Tibial artery (tissue), 4 donors: ENCODE measurements at regions not wholly inside any gene's neighbourhood (a gene's known extent, or its start where the extent isn't known, plus 50 kb on each side); places are given as distances from the start of the nearest gene placed in this dataset.

Experiments used
- DNase-seq, 2 donors: peaks; one replicate each; pipeline ENCODE4 v3.0.0-alpha.2; 2019
- H3K27ac ChIP-seq, 2 donors: fragments of 200-600 bp; sonication (generic) in 1 of 2; 1 replicate in 1 of 2; 2 replicates in 1 of 2; pipeline ENCODE4 v1.5.1; 2018 to 2019; ENCODE audit warnings: mild to moderate bottlenecking in 1 of 2
- H3K27me3 ChIP-seq, 2 donors: fragments of 200-600 bp; sonication (generic) in 1 of 2; one replicate each; pipeline versions ENCODE4 v1.5.1 to v1.6.0; 2016 to 2019
- H3K36me3 ChIP-seq, 3 donors: fragments of 200-600 bp; sonication (generic) in 2 of 3; one replicate each; pipeline ENCODE4 v1.5.1; 2016 to 2019; ENCODE audit warnings: mild to moderate bottlenecking in 2 of 3
- H3K4me1 ChIP-seq, 4 donors: fragments of 200-600 bp; sonication (generic) in 2 of 4; 1 replicate in 3 of 4; 2 replicates in 1 of 4; pipeline ENCODE4 v1.5.1; 2016 to 2019
- H3K4me3 ChIP-seq, 2 donors: fragments of 200-600 bp; sonication (generic) in 1 of 2; 1 replicate in 1 of 2; 2 replicates in 1 of 2; pipeline ENCODE4 v1.5.1; 2018 to 2019; ENCODE audit warnings: mild to moderate bottlenecking in 2 of 2
- H3K9me3 ChIP-seq, 3 donors: fragments of 200-600 bp; sonication (generic) in 1 of 3; one replicate each; pipeline ENCODE4 v1.5.1; 2016 to 2019
- CTCF ChIP-seq, 2 experiments: fragments of 200-600 bp in 1 of 2; fragments of 450-650 bp in 1 of 2; IDR thresholded peaks; one replicate each; pipeline ENCODE4 v1.5.1; 2017 to 2019; ENCODE audit warnings: antibody characterized with exemption in 2 of 2, mild to moderate bottlenecking in 1 of 2, moderate library complexity in 1 of 2
- intact Hi-C: fragments of 100-400 bp; cut with DNase I; formaldehyde crosslinking; loops from one replicate; pipeline ENCODE4 v1.15.0; 2023; ENCODE audit warnings: low total_unique reads

GRCh38 chr4:187307131-187307530, 583.5 kb upstream of the FAT1 start:
- no peaks in the 10 kb centered on the region for H3K36me3 ChIP-seq
- no peaks in the 10 kb centered on the region for H3K9me3 ChIP-seq
- intact Hi-C loops = no loop called here
- H3K27ac ChIP-seq = no peak overlapping the region
- H3K27me3 ChIP-seq = no peaks in the 10 kb centered on the region
- H3K4me3 ChIP-seq = no peak overlapping the region
- no peak for DNase-seq
- H3K4me1 ChIP-seq = peaks cover 0 to 17% (median 0%) of the 10 kb centered on the region in 4 donors
- TF ChIP-seq CTCF (IDR thresholded peaks at IDR 0.05) = no peak

- H3K4me3 ChIP-seq = no peak overlapping the region
- H3K36me3 ChIP-seq = no peaks in the 10 kb centered on the region
- no peaks in the 10 kb centered on the region for H3K9me3 ChIP-seq
- peaks cover 0 to 7% (median 0%) of the 10 kb centered on the region in 4 donors for H3K4me1 ChIP-seq
- DNase-seq = no peak
- no peaks in the 10 kb centered on the region for H3K27me3 ChIP-seq
- TF ChIP-seq CTCF (IDR thresholded peaks at IDR 0.05) = no peak
- no peak overlapping the region for H3K27ac ChIP-seq
- intact Hi-C loops = no loop called here
These were observed 585.8 kb upstream of the FAT1 start for GRCh38 chr4:187309456-187309855.

- no peak for TF ChIP-seq CTCF (IDR thresholded peaks at IDR 0.05)
- Histone ChIP-seq H3K4me1 (peaks cover 0 to 7% (median 0%) of the 10 kb centered on the region in 4 donors), H3K36me3 (no peaks in the 10 kb centered on the region), H3K4me3 (no peak overlapping the region), H3K27me3 (no peaks in the 10 kb centered on the region), H3K27ac (no peak overlapping the region), H3K9me3 (no peaks in the 10 kb centered on the region)
- DNase-seq = no peak
- intact Hi-C loops = no loop called here
These were observed 588.6 kb upstream of the FAT1 start for GRCh38 chr4:187312299-187312698.

- Histone ChIP-seq H3K27me3 (no peaks in the 10 kb centered on the region), H3K27ac (no peak overlapping the region), H3K4me1 (no peaks in the 10 kb centered on the region), H3K36me3 (no peaks in the 10 kb centered on the region), H3K9me3 (no peaks in the 10 kb centered on the region), H3K4me3 (no peak overlapping the region)
- intact Hi-C loops = no loop called here
- TF ChIP-seq CTCF (IDR thresholded peaks at IDR 0.05) = no peak
- no peak for DNase-seq
These were observed 594.1 kb upstream of the FAT1 start for GRCh38 chr4:187317799-187318198.

GRCh38 chr4:187321711-187322110, 598.1 kb upstream of the FAT1 start:
- DNase-seq = no peak
- no peak overlapping the region for H3K4me3 ChIP-seq
- no peaks in the 10 kb centered on the region for H3K9me3 ChIP-seq

More at GRCh38 chr4:187321711-187322110, 598.1 kb upstream of the FAT1 start:
- TF ChIP-seq CTCF (IDR thresholded peaks at IDR 0.05) = no peak
- intact Hi-C loops = no loop called here
- no peaks in the 10 kb centered on the region for H3K36me3 ChIP-seq
- no peak overlapping the region for H3K27ac ChIP-seq
- no peaks in the 10 kb centered on the region for H3K4me1 ChIP-seq
- H3K27me3 ChIP-seq = no peaks in the 10 kb centered on the region
